ENCODE measurements at regions not wholly inside any gene's neighbourhood (a gene's known extent, or its start where the extent isn't known, plus 50 kb on each side); places are given as distances from the start of the nearest gene placed in this dataset.

DNA sequence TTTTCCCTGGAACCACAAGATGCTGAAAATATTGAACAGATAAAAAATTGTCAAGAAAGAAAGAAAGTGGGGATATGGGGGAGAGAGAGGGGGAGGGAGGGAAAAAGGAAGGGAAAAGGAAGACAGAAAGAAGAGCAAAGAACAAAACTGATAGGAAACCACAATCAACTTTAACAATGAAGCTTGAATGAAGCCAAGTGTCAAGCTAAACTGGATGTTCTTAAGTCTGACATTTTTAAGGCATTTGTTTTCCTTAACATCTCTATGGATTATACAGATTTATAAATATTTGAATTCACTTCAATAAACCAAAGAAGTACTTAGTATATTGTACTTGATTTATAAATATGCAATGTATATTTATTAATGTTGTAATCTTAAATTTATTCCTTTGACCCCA is 197.6 kb upstream of the SMLR1 start:
- Histone ChIP-seq H3K9me3 (ENCODE audit: low read depth) (no peaks in the 10 kb centered on the region), H2AFZ (no peak overlapping the region), H3K9me2 (replicated peaks; ENCODE audit: insufficient read depth) (no peaks in the 10 kb centered on the region), H3K79me2 (no peaks in the 10 kb centered on the region), H3K4me1 (ENCODE audit: insufficient read depth) (no peaks in the 10 kb centered on the region), H3K4me2 (no peak overlapping the region), H3K36me3 (replicated peaks; ENCODE audit: insufficient read depth, low read depth) (no peaks in the 10 kb centered on the region), H3K4me3 (no peak overlapping the region), H3K27me3 (no peaks in the 10 kb centered on the region), H3K27ac (no peak overlapping the region), H4K20me1 (ENCODE audit: insufficient read depth, poor library complexity, severe bottlenecking) (no peaks in the 10 kb centered on the region)
- TF ChIP-seq EZH2phosphoT487 (IDR thresholded peaks at IDR 0.05; ENCODE audit: low read depth, severe bottlenecking, unreplicated experiment): no peak
- TF ChIP-seq EZH2 (IDR thresholded peaks at IDR 0.05; ENCODE audit: borderline replicate concordance): no peak
- TF ChIP-seq, protein P1, sequence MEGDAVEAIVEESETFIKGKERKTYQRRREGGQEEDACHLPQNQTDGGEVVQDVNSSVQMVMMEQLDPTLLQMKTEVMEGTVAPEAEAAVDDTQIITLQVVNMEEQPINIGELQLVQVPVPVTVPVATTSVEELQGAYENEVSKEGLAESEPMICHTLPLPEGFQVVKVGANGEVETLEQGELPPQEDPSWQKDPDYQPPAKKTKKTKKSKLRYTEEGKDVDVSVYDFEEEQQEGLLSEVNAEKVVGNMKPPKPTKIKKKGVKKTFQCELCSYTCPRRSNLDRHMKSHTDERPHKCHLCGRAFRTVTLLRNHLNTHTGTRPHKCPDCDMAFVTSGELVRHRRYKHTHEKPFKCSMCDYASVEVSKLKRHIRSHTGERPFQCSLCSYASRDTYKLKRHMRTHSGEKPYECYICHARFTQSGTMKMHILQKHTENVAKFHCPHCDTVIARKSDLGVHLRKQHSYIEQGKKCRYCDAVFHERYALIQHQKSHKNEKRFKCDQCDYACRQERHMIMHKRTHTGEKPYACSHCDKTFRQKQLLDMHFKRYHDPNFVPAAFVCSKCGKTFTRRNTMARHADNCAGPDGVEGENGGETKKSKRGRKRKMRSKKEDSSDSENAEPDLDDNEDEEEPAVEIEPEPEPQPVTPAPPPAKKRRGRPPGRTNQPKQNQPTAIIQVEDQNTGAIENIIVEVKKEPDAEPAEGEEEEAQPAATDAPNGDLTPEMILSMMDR (IDR thresholded peaks at IDR 0.05; ENCODE audit: poor library complexity): no peak
- no peak for DNase-seq (ENCODE audit: low spot score)

DNA sequence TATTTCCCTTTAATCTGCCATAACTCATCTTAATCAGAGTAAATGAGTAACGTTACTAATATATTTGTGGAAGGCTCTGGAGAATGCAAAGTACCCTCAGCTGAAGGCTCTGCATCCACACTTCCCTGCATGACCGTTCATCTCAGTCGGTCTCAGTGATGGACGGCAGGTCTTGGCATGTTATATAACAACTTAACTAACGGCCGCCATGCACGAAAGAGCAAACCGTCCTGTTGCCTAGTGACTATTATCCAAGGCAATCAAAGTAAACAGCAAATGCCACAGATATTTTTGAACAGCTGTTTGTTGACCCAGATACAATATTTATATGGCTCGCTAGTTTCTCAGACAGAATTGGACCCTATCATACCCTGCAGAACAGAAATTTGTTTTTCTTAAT is 194.9 kb upstream of the SMLR1 start:
- Histone ChIP-seq H3K9me2 (replicated peaks; ENCODE audit: insufficient read depth) (no peaks in the 10 kb centered on the region), H4K20me1 (ENCODE audit: insufficient read depth, poor library complexity, severe bottlenecking) (no peaks in the 10 kb centered on the region), H3K27me3 (no peaks in the 10 kb centered on the region), H3K36me3 (replicated peaks; ENCODE audit: insufficient read depth, low read depth) (no peaks in the 10 kb centered on the region), H3K9me3 (ENCODE audit: low read depth) (no peaks in the 10 kb centered on the region), H3K4me2 (no peak overlapping the region), H3K4me1 (ENCODE audit: insufficient read depth) (no peaks in the 10 kb centered on the region), H3K27ac (no peak overlapping the region), H3K79me2 (no peaks in the 10 kb centered on the region), H2AFZ (no peak overlapping the region), H3K4me3 (no peak overlapping the region)
- WGBS (ENCODE audit: low lambda C conversion rate, missing lambda C conversion rate): 79% methylated on average over 9 of the region's 9 CpGs
- no peak for DNase-seq (ENCODE audit: low spot score)
- TF ChIP-seq EZH2phosphoT487 (IDR thresholded peaks at IDR 0.05; ENCODE audit: low read depth, severe bottlenecking, unreplicated experiment): no peak
- TF ChIP-seq, protein P1 (IDR thresholded peaks at IDR 0.05; ENCODE audit: poor library complexity): no peak
- no peak for TF ChIP-seq EZH2 (IDR thresholded peaks at IDR 0.05; ENCODE audit: borderline replicate concordance)

DNA sequence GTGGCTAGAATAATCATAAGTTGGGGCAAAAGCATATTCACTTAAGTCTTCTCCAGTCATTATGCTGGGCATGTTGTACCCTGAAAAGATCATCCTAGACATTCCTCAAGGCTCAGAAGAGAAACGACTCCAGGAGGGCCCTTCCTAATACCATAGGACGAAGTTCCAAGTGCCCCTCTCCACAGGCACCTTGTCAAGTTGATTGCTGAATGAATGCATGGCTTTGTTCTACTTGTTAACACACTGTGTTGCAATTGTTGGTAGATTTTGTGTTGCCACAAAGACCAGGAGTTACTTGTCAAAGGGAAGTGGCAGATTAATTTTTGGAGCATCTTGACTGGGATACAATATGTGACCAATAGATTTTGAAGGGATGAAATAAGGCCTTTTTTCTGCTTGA is 194.3 kb upstream of the SMLR1 start:
- Histone ChIP-seq H3K9me2 (replicated peaks; ENCODE audit: insufficient read depth) (no peaks in the 10 kb centered on the region), H3K4me2 (no peak overlapping the region), H3K4me3 (no peak overlapping the region), H2AFZ (no peak overlapping the region), H3K36me3 (replicated peaks; ENCODE audit: insufficient read depth, low read depth) (no peaks in the 10 kb centered on the region), H3K27me3 (no peaks in the 10 kb centered on the region), H3K4me1 (ENCODE audit: insufficient read depth) (no peaks in the 10 kb centered on the region), H3K9me3 (ENCODE audit: low read depth) (no peaks in the 10 kb centered on the region), H3K79me2 (no peaks in the 10 kb centered on the region), H4K20me1 (ENCODE audit: insufficient read depth, poor library complexity, severe bottlenecking) (no peaks in the 10 kb centered on the region), H3K27ac (no peak overlapping the region)
- TF ChIP-seq EZH2 (IDR thresholded peaks at IDR 0.05; ENCODE audit: borderline replicate concordance) (no peak), EZH2phosphoT487 (IDR thresholded peaks at IDR 0.05; ENCODE audit: low read depth, severe bottlenecking, unreplicated experiment) (no peak)
- TF ChIP-seq, protein P1 (IDR thresholded peaks at IDR 0.05; ENCODE audit: poor library complexity): no peak
- 64% methylated on average over 2 of the region's 2 CpGs for whole genome bisulfite sequencing (ENCODE audit: low lambda C conversion rate, missing lambda C conversion rate)
- DNase-seq (ENCODE audit: low spot score): no peak

DNA sequence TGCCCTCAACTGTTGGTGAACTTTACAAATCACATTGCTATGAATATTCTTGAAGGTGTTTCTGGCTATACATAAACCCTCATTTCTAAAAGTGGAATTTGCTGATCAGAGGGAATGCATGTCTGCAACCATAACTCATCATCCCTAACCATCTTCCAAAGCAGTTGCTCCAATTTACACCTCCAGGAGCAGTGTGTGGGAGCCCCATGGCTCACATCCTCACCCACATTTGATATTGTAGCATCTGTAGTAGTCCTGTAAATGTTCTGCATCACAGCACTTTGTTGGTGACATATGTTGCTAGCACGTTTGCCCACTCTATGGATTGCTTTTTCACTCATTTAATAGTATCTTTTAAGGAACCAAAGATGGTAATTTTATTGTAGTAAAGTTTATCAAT is 183.8 kb upstream of the SMLR1 start:
- TF ChIP-seq EZH2 (IDR thresholded peaks at IDR 0.05; ENCODE audit: borderline replicate concordance): no peak
- TF ChIP-seq, protein P1 (IDR thresholded peaks at IDR 0.05; ENCODE audit: poor library complexity): no peak
- TF ChIP-seq EZH2phosphoT487 (IDR thresholded peaks at IDR 0.05; ENCODE audit: low read depth, severe bottlenecking, unreplicated experiment): no peak
- no peak for DNase-seq (ENCODE audit: low spot score)
- H3K27ac ChIP-seq: no peak overlapping the region
- H2AFZ ChIP-seq: no peak overlapping the region
- no peaks in the 10 kb centered on the region for H3K9me3 ChIP-seq (ENCODE audit: low read depth)
- 86% methylated on average over 1 of the region's 1 CpG for WGBS (ENCODE audit: low lambda C conversion rate, missing lambda C conversion rate)
- no peak overlapping the region for H3K4me2 ChIP-seq
- H4K20me1 ChIP-seq (ENCODE audit: insufficient read depth, poor library complexity, severe bottlenecking): no peaks in the 10 kb centered on the region
- no peaks in the 10 kb centered on the region for H3K4me1 ChIP-seq (ENCODE audit: insufficient read depth)
- no peaks in the 10 kb centered on the region for H3K27me3 ChIP-seq
- no peaks in the 10 kb centered on the region for H3K36me3 ChIP-seq (replicated peaks; ENCODE audit: insufficient read depth, low read depth)
- no peaks in the 10 kb centered on the region for H3K79me2 ChIP-seq
- H3K9me2 ChIP-seq (replicated peaks; ENCODE audit: insufficient read depth): no peaks in the 10 kb centered on the region
- no peak overlapping the region for H3K4me3 ChIP-seq
